HG02623 (cell line): ENCODE measurements at regions not wholly inside any gene's neighbourhood (a gene's known extent, or its start where the extent isn't known, plus 50 kb on each side); places are given as distances from the start of the nearest gene placed in this dataset.
"Not testable (repeated sequence)": the region's sequence is repeated elsewhere in the genome, so short reads cannot be mapped to it uniquely, and the experiment has no call there.

Experiments used
- ATAC-seq: cut with Tn5 transposase; IDR thresholded peaks from one replicate; pipeline ENCODE4 v1.9.1; 2021; ENCODE audit warnings: moderate library complexity; ENCODE audit not compliant: unreplicated experiment

- not testable (repeated sequence) for ATAC-seq
Observed at GRCh38 chr6:56720202-56720601, 77.5 kb upstream of the DST start.

- ATAC-seq, result not testable (repeated sequence)
Observed at GRCh38 chr6:56719315-56720058, 76.8 kb upstream of the DST start.

- ATAC-seq, result no peak
Observed at GRCh38 chr6:56718236-56718635, 75.5 kb upstream of the DST start.

- no peak for ATAC-seq
Observed at GRCh38 chr6:56716229-56716628, 73.5 kb upstream of the DST start.

GRCh38 chr6:56715741-56716140 lies 73.1 kb upstream of the DST start:
- ATAC-seq, result no peak

GRCh38 chr6:56714982-56715456 lies 72.3 kb upstream of the DST start:
- ATAC-seq, result no peak

- no peak for ATAC-seq
Observed at GRCh38 chr6:56714273-56714672, 71.6 kb upstream of the DST start.

GRCh38 chr6:56713254-56713672 lies 70.6 kb upstream of the DST start:
- ATAC-seq, result no peak

- no peak for ATAC-seq
Observed at GRCh38 chr6:56710967-56711366, 68.3 kb upstream of the DST start.

GRCh38 chr6:56709650-56710049 lies 67.0 kb upstream of the DST start:
- no peak for ATAC-seq

GRCh38 chr6:56708810-56709597 lies 66.3 kb upstream of the DST start:
- no peak for ATAC-seq

GRCh38 chr6:56706981-56707726 lies 64.5 kb upstream of the DST start:
- no peak for ATAC-seq

- ATAC-seq, result no peak
Observed at GRCh38 chr6:56699066-56699654, 56.5 kb upstream of the DST start.

GRCh38 chr6:56695702-56696101 lies 53.0 kb upstream of the DST start:
- ATAC-seq, result no peak

- no peak for ATAC-seq
Observed at GRCh38 chr6:56694002-56694401, 51.3 kb upstream of the DST start.

GRCh38 chr6:56693246-56693607 lies 50.5 kb upstream of the DST start:
- no peak for ATAC-seq

GRCh38 chr6:56692523-56693245 lies 50.0 kb upstream of the DST start:
- no peak for ATAC-seq
